WTC11 (cell line): ENCODE measurements at regions not wholly inside any gene's neighbourhood (a gene's known extent, or its start where the extent isn't known, plus 50 kb on each side); places are given as distances from the start of the nearest gene placed in this dataset.

Experiments
- ATF2 ChIP-seq: sonication (generic); formaldehyde crosslinking; IDR thresholded peaks from 2 replicates; pipeline ENCODE4 v1.8.1; 2022; ENCODE audit warnings: low read depth, missing genetic modification reagents, borderline replicate concordance
- CREB1 ChIP-seq: sonication (generic); formaldehyde crosslinking; IDR thresholded peaks from 2 replicates; pipeline ENCODE4 v1.8.0; 2023; ENCODE audit warnings: mild to moderate bottlenecking, missing genetic modification reagents
- ETV6 ChIP-seq: sonication (generic); formaldehyde crosslinking; IDR thresholded peaks from 2 replicates; pipeline ENCODE4 v1.8.1; 2022; ENCODE audit warnings: mild to moderate bottlenecking, missing genetic modification reagents
- NR2C2 ChIP-seq: sonication (generic); formaldehyde crosslinking; IDR thresholded peaks from 2 replicates; pipeline ENCODE4 v1.8.0; 2022; ENCODE audit warnings: mild to moderate bottlenecking, missing genetic modification reagents
- SMAD4 ChIP-seq: sonication (generic); formaldehyde crosslinking; IDR thresholded peaks from 2 replicates; pipeline ENCODE4 v1.8.0; 2022; ENCODE audit warnings: mild to moderate bottlenecking, missing genetic modification reagents
- SP1 ChIP-seq: sonication (generic); formaldehyde crosslinking; conservative IDR thresholded peaks from 2 replicates; pipeline ENCODE4 v1.8.1; 2022; ENCODE audit warnings: missing genetic modification reagents
- TP53 ChIP-seq: sonication (generic); formaldehyde crosslinking; IDR thresholded peaks from 2 replicates; pipeline ENCODE4 v1.8.1; 2023; ENCODE audit warnings: mild to moderate bottlenecking, missing genetic modification reagents
- ZNF138 ChIP-seq: sonication (generic); formaldehyde crosslinking; conservative IDR thresholded peaks from 2 replicates; pipeline ENCODE4 v1.8.1; 2022; ENCODE audit warnings: mild to moderate bottlenecking, moderate library complexity, missing genetic modification reagents
- TF ChIP-seq, protein P1 (sequence below): sonication (generic); formaldehyde crosslinking; IDR thresholded peaks from 2 replicates; pipeline ENCODE4 v1.8.1; 2022; ENCODE audit warnings: low read depth, mild to moderate bottlenecking, moderate library complexity, missing genetic modification reagents, borderline replicate concordance
- TF ChIP-seq, protein P2 (sequence below): sonication (generic); formaldehyde crosslinking; IDR thresholded peaks from 2 replicates; pipeline ENCODE4 v1.8.1; 2022; ENCODE audit warnings: missing genetic modification reagents, borderline replicate concordance
- TF ChIP-seq, protein P3 (sequence below): sonication (generic); formaldehyde crosslinking; IDR thresholded peaks from 2 replicates; pipeline ENCODE4 v1.8.1; 2023; ENCODE audit warnings: mild to moderate bottlenecking, missing genetic modification reagents, moderate library complexity
- TF ChIP-seq, protein P4 (sequence below): sonication (generic); formaldehyde crosslinking; IDR thresholded peaks from 2 replicates; pipeline ENCODE4 v1.8.1; 2022; ENCODE audit warnings: mild to moderate bottlenecking, missing genetic modification reagents, moderate library complexity, borderline replicate concordance
- TF ChIP-seq, protein P5 (sequence below): fragments of 200-600 bp; IDR thresholded peaks from 2 replicates; pipeline ENCODE4 v1.8.0; 2022; ENCODE audit warnings: antibody characterized with exemption
- TF ChIP-seq, protein P6 (sequence below): sonication (generic); formaldehyde crosslinking; IDR thresholded peaks from 2 replicates; pipeline ENCODE4 v1.8.0; 2022; ENCODE audit warnings: mild to moderate bottlenecking, missing genetic modification reagents

GRCh38 chr4:3641501-3641900, 109.3 kb upstream of the LRPAP1 start:
- TF ChIP-seq TP53 (no peak), CREB1 (CRISPR knock-in tag) (no peak), ETV6 (CRISPR knock-in tag) (no peak), SMAD4 (CRISPR knock-in tag) (no peak), ZNF138 (CRISPR knock-in tag) (no peak), NR2C2 (CRISPR knock-in tag) (no peak), SP1 (CRISPR knock-in tag) (no peak), ATF2 (no peak)
- TF ChIP-seq, protein P1, sequence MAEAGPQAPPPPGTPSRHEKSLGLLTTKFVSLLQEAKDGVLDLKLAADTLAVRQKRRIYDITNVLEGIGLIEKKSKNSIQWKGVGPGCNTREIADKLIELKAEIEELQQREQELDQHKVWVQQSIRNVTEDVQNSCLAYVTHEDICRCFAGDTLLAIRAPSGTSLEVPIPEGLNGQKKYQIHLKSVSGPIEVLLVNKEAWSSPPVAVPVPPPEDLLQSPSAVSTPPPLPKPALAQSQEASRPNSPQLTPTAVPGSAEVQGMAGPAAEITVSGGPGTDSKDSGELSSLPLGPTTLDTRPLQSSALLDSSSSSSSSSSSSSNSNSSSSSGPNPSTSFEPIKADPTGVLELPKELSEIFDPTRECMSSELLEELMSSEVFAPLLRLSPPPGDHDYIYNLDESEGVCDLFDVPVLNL (CRISPR knock-in tag) = no peak
- TF ChIP-seq, protein P2, sequence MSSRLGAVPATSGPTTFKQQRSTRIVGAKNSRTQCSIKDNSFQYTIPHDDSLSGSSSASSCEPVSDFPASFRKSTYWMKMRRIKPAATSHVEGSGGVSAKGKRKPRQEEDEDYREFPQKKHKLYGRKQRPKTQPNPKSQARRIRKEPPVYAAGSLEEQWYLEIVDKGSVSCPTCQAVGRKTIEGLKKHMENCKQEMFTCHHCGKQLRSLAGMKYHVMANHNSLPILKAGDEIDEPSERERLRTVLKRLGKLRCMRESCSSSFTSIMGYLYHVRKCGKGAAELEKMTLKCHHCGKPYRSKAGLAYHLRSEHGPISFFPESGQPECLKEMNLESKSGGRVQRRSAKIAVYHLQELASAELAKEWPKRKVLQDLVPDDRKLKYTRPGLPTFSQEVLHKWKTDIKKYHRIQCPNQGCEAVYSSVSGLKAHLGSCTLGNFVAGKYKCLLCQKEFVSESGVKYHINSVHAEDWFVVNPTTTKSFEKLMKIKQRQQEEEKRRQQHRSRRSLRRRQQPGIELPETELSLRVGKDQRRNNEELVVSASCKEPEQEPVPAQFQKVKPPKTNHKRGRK = no peak
- TF ChIP-seq, protein P3, sequence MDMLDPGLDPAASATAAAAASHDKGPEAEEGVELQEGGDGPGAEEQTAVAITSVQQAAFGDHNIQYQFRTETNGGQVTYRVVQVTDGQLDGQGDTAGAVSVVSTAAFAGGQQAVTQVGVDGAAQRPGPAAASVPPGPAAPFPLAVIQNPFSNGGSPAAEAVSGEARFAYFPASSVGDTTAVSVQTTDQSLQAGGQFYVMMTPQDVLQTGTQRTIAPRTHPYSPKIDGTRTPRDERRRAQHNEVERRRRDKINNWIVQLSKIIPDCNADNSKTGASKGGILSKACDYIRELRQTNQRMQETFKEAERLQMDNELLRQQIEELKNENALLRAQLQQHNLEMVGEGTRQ = no peak
- TF ChIP-seq, protein P4, sequence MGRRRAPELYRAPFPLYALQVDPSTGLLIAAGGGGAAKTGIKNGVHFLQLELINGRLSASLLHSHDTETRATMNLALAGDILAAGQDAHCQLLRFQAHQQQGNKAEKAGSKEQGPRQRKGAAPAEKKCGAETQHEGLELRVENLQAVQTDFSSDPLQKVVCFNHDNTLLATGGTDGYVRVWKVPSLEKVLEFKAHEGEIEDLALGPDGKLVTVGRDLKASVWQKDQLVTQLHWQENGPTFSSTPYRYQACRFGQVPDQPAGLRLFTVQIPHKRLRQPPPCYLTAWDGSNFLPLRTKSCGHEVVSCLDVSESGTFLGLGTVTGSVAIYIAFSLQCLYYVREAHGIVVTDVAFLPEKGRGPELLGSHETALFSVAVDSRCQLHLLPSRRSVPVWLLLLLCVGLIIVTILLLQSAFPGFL (CRISPR knock-in tag) = no peak
- TF ChIP-seq, protein P5, sequence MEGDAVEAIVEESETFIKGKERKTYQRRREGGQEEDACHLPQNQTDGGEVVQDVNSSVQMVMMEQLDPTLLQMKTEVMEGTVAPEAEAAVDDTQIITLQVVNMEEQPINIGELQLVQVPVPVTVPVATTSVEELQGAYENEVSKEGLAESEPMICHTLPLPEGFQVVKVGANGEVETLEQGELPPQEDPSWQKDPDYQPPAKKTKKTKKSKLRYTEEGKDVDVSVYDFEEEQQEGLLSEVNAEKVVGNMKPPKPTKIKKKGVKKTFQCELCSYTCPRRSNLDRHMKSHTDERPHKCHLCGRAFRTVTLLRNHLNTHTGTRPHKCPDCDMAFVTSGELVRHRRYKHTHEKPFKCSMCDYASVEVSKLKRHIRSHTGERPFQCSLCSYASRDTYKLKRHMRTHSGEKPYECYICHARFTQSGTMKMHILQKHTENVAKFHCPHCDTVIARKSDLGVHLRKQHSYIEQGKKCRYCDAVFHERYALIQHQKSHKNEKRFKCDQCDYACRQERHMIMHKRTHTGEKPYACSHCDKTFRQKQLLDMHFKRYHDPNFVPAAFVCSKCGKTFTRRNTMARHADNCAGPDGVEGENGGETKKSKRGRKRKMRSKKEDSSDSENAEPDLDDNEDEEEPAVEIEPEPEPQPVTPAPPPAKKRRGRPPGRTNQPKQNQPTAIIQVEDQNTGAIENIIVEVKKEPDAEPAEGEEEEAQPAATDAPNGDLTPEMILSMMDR = no peak
- TF ChIP-seq, protein P6, sequence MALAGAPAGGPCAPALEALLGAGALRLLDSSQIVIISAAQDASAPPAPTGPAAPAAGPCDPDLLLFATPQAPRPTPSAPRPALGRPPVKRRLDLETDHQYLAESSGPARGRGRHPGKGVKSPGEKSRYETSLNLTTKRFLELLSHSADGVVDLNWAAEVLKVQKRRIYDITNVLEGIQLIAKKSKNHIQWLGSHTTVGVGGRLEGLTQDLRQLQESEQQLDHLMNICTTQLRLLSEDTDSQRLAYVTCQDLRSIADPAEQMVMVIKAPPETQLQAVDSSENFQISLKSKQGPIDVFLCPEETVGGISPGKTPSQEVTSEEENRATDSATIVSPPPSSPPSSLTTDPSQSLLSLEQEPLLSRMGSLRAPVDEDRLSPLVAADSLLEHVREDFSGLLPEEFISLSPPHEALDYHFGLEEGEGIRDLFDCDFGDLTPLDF (CRISPR knock-in tag) = no peak
